GM19455 (cell line): ENCODE measurements at regions not wholly inside any gene's neighbourhood (a gene's known extent, or its start where the extent isn't known, plus 50 kb on each side); places are given as distances from the start of the nearest gene placed in this dataset.

Experiments
- ATAC-seq: cut with Tn5 transposase; IDR thresholded peaks from one replicate; pipeline ENCODE4 v1.9.1; 2021; ENCODE audit not compliant: unreplicated experiment

- no peak for ATAC-seq
Observed at GRCh38 chr4:130419211-130419975, 1323.4 kb downstream of the C4orf33 start.

GRCh38 chr4:130422261-130422660 lies 1326.3 kb downstream of the C4orf33 start:
- ATAC-seq: no peak

- no peak for ATAC-seq
Observed at GRCh38 chr4:130424211-130424610, 1328.3 kb downstream of the C4orf33 start.

- ATAC-seq: no peak
Observed at GRCh38 chr4:130432289-130432688, 1336.3 kb downstream of the C4orf33 start.

GRCh38 chr4:130449741-130450140 lies 1353.8 kb downstream of the C4orf33 start:
- ATAC-seq: no peak

- ATAC-seq: no peak
Observed at GRCh38 chr4:130468340-130468739, 1372.4 kb downstream of the C4orf33 start.

GRCh38 chr4:130478406-130478805 lies 1382.5 kb downstream of the C4orf33 start:
- no peak for ATAC-seq

GRCh38 chr4:130479020-130479419 lies 1383.1 kb downstream of the C4orf33 start:
- no peak for ATAC-seq

GRCh38 chr4:130479674-130480073 lies 1383.7 kb downstream of the C4orf33 start:
- ATAC-seq: no peak

GRCh38 chr4:130484826-130485225 lies 1388.9 kb downstream of the C4orf33 start:
- ATAC-seq: no peak

GRCh38 chr4:130485371-130485770 lies 1389.4 kb downstream of the C4orf33 start:
- no peak for ATAC-seq

- ATAC-seq: no peak
Observed at GRCh38 chr4:130486186-130486585, 1390.2 kb downstream of the C4orf33 start.

GRCh38 chr4:130486841-130487240 lies 1390.9 kb downstream of the C4orf33 start:
- ATAC-seq: no peak

- no peak for ATAC-seq
Observed at GRCh38 chr4:130510661-130511060, 1414.7 kb downstream of the C4orf33 start.

GRCh38 chr4:130511776-130512175 lies 1415.8 kb downstream of the C4orf33 start:
- no peak for ATAC-seq

GRCh38 chr4:130524057-130524456 lies 1428.1 kb downstream of the C4orf33 start:
- ATAC-seq: no peak

GRCh38 chr4:130530505-130530904 lies 1434.6 kb downstream of the C4orf33 start:
- ATAC-seq: no peak

GRCh38 chr4:130534651-130535050 lies 1438.7 kb downstream of the C4orf33 start:
- no peak for ATAC-seq

- no peak for ATAC-seq
Observed at GRCh38 chr4:130542953-130543352, 1447.0 kb downstream of the C4orf33 start.

- ATAC-seq: no peak
Observed at GRCh38 chr4:130545171-130545570, 1449.2 kb downstream of the C4orf33 start.

- ATAC-seq: no peak
Observed at GRCh38 chr4:130545596-130545995, 1449.6 kb downstream of the C4orf33 start.

GRCh38 chr4:130559268-130559667 lies 1463.3 kb downstream of the C4orf33 start:
- no peak for ATAC-seq
